NCI-H146 (cell line): ENCODE measurements at regions not wholly inside any gene's neighbourhood (a gene's known extent, or its start where the extent isn't known, plus 50 kb on each side); places are given as distances from the start of the nearest gene placed in this dataset.

ENCODE experiments used
- DNase-seq: peaks from one replicate; lab custom pipeline; 2025; lab: John Stamatoyannopoulos, UW

- no peak for DNase-seq
Observed at GRCh38 chr13:48181482-48182145, 51.4 kb upstream of the ITM2B start.

DNA sequence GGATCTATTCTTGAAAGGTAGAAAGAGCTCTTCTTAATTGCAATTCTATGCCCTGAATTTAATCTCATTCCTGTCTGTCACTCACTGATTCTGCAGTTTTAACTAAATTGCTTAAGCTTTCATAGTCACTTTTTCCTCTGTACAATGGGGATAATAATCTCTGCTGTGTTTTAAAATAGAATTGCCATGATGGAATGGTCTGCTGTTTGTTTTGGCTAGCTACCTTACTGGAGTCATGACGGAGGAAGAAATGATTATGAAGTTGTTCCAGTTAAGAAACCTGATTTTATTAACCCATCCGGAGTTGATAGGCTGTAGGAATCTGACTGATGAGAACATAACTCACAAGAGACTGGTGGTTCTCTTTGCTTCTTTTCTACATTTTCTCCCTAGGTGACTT is 54.9 kb upstream of the ITM2B start:
- no peak for DNase-seq

GRCh38 chr13:48176781-48177180 is 56.2 kb upstream of the ITM2B start:
- no peak for DNase-seq

DNA sequence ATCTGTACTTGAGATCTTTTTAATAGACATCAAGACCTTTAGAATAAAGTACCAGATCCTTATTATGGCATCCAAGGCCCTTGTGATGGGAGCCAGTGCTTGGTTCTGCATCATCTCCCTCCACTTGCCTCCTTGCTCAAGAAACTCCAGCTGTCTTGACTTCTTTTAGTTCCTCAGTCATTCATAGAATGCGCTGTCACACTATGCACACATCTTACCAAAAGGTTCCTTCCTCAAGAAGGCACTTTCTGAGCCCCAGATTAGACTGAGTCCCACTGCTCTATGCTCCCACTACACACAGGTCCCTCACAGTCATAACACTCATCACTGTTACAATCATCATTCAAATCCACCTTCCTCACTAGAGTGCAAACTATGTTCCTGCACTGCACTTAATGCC is 57.8 kb upstream of the ITM2B start:
- DNase-seq = no peak

- DNase-seq = no peak
Observed at GRCh38 chr13:48167866-48168265, 65.1 kb upstream of the ITM2B start.

DNA sequence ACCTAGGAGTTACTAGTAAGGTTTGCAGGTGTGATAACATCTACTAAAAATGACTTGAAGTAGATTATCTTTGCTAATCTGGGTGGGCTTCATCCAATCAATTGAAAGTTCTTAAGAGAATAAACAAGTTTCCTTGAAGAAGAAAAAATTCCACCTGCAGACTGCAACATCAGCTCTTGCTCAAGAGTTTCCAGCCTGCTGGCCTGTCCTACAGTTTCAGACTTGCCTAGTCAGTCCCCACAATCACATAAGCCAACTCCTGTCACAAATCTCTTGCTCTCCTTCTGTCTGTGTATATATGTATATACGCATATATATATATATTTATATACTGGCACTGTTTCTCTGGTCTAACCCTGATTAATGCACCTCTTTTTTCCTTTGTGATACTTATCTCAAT is 67.3 kb upstream of the ITM2B start:
- DNase-seq = no peak

DNA sequence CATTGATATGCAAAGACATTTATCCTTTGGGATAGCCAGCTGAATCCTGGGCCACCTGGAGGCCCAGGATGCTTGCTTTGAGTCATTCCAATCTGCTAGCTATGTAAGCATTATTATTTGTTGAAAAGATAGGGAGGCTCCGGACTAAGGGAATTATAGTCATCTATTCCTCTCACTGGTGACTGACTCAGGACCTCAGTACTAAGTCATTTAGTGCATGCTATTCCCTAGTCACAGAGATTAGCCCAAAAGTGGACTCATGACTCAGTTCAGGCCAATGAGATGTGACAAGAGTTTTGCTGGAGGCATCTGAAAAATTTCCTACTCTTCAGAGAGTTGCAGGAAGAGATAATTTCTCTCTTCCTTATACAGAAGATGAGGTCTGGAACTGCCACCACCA is 67.9 kb upstream of the ITM2B start:
- DNase-seq = no peak

DNA sequence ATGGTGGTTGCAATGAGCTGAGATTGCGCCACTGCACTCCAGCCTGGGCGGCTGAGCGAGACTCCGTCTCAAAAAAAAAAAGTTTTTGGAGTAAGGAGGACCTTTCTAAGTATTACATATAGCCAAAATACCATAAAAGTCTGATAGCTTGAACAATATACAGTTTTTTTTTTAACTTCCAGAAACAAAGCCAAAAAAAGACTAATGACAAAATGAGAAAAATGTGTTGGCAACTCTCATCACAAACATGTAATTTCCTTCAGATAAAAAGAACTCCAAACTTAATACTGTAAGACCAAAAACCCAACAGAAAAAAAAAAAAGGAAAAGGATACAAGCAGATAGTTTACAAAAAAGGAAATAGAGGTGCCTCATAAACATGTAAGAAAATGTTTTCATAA is 68.2 kb upstream of the MED4 start:
- DNase-seq = no peak

DNA sequence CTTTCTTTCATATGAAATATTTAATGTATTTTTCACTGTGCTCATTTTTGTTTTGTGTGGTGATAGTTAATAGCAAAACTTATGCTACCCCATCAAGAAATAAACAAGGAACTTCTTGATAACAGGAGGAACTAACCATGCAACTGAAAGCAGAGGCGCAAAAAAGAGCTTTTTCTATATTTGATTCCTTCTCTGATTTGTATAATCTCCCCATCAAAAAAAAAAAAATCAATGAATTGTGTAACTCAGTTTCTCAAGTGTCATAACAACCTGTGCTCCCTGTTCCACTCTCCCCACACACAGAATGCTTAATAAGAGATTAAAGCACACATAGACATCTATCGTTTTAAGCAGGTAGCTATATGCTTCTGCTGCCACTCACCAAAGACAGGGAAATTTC is 67.3 kb upstream of the MED4 start:
- DNase-seq = no peak

DNA sequence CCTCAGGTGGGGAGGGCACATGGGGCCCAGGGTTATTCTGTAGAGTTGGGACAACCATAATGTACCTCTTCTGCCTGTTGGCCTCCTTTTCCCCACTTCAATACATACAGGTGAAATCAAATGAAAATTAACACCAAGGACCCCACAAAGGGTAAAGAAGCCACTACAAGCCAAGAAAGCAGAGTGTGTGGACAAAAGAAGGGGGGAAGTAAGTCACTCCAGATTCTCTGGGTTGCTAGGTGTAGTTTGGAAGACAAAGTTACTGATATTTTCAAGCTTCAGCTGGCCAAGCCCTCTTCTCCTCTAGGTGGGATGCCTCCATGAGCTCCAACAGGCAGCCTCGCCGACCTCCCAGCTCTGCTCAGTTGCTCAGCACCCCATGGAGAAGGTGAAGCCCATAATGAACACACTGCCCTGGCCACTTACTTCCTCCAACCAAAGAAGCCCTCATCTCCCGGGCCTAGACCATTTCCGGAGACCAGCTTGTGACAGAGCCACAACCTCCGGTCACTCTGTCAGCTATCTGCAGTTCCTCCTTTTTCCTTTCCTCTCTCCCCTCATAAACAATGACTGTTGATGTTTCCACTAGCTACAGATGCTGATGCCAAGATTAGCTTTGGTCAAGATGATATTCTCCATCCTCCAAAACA is 66.8 kb upstream of the MED4 start:
- DNase-seq = no peak

DNA sequence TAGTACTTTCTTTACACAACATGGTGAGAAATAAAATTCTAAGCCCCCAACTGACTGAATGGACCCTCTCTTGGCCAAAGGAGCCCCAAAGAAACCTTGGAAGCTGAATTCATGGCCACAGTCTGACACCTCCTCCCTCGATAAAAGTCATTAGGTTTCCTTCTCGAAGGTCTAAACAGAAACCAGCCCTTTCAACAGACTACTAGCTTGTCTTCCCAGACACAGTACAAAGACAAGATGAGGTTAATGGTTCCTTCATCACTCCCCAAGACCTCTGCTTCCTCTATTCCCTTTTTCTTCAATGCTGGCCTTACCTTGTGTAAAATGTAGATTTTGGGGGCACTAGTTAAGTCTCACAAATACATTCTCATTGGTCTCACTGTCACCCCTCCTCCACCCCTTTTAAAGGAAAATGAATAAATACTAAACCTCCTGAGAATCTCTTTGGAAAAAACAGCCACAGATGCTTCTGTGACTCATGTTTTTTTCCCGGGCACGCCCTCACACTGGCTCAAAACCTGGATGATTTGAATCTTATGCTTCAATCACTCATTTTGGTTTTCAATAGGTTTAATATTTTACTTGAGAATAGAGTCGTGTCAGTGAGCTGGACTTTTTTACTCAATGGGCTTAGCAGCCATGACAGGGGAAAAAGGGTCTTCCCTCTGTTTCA is 65.8 kb upstream of the MED4 start:
- no peak for DNase-seq

DNA sequence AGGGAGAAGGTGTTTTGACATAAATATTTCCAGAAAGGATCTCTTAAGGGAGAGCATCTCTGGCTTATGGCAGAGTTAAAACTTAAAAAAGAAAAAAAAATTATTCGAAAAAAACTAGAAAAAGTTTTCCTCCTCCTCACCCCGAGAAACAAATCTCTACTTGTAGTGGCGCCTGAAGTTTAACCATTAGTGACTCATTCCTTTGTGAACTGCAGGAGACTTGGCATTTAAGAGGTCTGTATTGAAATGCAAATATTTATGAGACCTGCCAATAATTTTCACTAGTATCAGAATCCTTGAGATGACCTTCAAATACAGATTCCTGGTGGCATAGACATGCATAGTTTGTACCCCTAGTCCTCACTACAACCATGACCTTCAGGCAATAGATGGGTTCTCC is 64.9 kb upstream of the MED4 start:
- no peak for DNase-seq

DNA sequence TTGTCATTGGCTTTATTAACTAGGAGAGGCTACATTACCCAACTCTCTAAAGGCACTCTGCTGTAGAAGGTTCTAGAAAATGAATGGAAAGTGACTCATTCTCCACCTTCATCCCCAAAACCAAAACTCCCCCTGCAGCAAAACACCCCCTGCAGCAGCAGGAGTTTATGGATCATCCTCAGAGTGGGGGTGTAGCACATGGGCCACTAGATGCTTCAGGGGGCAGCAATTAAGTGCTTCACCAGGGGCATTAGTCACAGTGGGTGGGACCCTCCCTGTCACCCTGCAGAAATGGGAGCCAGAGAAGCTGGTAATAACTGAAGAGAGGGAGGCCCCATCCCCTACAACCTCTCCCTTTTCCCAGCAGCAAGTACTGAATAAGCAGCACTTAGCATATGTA is 64.5 kb upstream of the MED4 start:
- no peak for DNase-seq

DNA sequence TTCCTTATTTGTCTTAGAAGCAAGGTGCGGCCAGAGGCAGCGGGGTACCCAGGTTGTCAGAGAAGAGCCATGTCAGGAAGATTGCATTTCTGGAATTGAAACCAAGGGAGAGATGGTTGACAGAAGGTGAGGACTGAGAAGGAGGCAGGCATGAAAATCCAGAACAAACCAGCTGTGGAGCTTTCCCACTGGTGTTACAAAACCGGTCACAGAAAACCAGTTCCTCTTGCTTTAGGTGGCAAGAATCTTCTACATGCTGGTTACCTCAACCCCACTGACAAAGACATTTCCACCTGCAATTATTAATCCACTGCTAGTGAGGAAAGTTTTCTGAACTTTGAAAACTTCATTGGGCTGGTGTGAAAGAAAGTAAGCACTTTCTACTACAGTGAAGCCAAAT is 64.0 kb upstream of the MED4 start:
- no peak for DNase-seq

DNA sequence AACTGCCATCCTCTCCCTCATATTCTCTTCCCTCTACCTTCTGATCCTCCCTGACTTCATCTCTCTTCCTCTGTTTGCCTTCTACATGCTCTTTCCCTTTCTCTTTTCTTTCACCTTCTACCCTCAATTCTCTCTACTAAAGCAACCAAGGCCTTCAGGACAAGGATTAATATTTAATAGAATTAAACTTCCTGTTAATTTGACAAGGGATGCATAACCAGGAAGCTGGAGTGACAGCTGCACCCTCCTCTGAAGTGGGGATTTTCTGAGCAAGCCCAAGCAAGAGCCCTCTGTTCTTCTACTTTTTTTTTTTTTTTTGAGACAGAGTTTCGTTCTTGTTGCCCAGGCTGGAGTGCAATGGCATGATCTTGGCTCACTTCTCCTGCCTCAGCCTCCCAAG is 63.4 kb upstream of the MED4 start:
- DNase-seq = no peak

DNA sequence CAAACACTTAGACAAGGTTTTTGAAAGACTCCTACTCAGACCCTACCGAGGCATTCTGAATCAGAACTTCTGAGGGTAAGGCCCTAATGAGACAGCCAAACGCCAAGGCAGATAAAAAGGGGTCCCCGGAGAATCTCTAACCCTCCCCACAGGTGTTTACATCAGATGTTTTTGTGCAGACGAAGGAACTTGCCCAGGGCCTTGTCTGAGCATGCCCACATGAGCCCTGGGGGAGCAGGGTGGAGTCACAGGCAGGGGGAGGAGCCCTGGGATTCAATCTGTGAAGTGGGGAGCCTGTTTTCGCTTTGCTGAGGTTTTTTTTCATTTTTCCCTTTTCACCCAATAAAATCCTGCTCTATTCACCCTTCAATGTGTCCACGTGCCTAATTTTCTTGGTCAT is 61.6 kb upstream of the MED4 start:
- no peak for DNase-seq

GRCh38 chr13:48155848-48156247 is 60.9 kb upstream of the MED4 start:
- no peak for DNase-seq

GRCh38 chr13:48154671-48155070 is 59.8 kb upstream of the MED4 start:
- DNase-seq = no peak

DNA sequence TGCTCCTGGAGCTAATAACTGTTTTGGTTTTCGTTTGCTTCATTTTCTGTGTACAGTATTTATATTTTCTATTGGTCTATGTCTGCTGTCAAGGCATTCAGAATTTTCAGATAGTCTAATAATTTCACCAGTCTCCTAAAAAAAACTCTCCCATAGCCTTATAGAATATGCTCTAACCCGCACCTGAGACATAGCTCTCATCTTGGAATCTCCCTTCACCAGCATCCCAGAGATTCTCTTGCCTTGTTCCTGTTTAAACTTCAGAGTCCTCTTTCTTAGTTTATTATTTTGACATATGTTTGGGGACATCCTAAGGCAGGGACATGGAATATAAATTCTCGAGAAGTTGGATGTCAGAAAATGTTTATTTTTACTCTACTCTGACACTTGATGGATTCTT is 58.3 kb upstream of the MED4 start:
- DNase-seq = no peak

DNA sequence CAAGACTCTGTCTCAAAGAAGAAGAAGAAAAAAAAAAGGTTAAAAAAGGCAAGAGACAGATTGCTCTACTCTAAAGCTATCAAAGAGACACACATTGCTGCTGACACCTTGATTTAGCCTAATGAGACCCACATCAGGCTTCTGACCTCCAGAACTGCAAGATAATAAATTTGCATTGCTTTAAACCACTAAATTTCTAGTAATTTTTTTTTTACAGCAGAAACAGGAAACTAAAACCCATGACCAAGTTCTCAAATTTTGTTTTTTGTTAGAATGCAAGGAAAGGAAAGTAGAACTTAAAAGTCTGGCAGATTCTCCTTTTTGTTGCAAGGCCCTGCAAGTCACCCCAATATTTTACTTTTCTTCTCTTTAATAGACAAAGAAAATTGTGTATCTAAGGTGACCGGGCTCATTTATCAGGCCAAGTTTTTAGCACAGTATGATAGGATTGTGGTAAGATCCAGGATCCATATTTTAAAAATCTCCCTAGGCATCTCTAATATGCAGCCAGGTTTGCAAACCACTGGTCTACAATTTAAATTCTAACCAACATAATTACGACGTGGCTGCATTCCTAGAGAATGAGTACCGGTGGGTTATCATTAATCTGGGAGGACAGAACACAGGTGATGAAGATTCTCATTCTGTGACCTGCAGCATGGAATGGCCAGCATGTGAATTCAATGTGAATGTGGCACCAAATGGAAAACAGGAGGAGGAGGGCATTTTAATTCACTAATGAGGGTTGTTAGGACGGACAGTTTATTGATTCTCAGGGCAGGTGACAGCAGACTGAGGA is 56.7 kb upstream of the MED4 start:
- DNase-seq = peak; percentile 45

DNA sequence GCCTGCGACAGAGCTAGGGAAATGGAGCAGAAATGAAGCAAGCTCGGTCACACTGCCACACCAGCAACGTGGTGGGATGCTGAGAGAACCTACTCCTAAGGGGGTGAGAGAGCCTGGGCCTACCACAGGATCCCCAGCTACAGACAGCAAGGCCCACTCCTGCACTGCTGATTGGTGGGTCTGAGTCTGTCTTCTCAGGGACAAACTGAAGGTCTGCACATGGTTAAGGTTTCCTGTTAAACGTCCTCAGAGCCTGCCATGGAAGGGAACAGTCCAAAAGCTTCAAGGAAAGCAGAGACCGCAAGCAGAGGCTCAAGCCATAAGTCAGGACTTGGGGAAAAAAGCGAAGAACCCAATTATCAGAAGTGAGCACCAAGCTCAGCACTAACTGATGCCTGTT is 53.5 kb upstream of the MED4 start:
- DNase-seq = no peak

DNA sequence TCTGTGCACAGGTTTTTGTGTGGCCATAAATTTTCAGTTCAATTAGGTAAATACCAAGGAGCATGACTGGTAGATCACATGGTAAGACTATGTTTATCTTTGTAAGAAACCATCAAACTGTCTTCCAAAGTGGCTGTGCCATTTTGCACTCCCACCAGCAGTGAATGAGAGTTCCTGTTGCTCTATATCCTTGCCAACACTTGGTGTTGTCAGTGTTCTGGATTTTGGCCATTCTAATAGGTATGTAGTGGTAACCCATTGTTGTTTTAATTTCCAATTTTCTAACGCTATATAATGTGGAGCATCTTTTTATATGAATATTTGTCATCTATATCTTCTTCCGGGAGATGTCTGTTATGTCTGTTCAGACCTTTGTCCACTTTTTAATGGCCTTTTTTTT is 51.7 kb upstream of the MED4 start:
- no peak for DNase-seq

- no peak for DNase-seq
Observed at GRCh38 chr13:48146122-48146521, 51.2 kb upstream of the MED4 start.
